Transverse colon (tissue), 4 donors: ENCODE measurements at regions not wholly inside any gene's neighbourhood (a gene's known extent, or its start where the extent isn't known, plus 50 kb on each side); places are given as distances from the start of the nearest gene placed in this dataset.
A peak's percentile ranks its signal among the peaks of the same experiment; 100 is the strongest.
"Not testable (repeated sequence)": the region's sequence is repeated elsewhere in the genome, so short reads cannot be mapped to it uniquely, and the experiment has no call there.

Source experiments
- DNase-seq: peaks from one replicate; pipeline ENCODE4 v3.0.0-alpha.2; 2019
- H3K27ac ChIP-seq, 4 donors: fragments of 200-600 bp; sonication (generic); 2 replicates each; pipeline ENCODE4 v1.5.1; 2016 to 2018; ENCODE audit warnings: inconsistent platforms in 4 of 4
- H3K27me3 ChIP-seq: fragments of 200-600 bp; sonication (generic); 2 replicates; pipeline ENCODE4 v1.5.1; 2017; ENCODE audit warnings: inconsistent platforms
- H3K36me3 ChIP-seq, 4 donors: fragments of 200-600 bp; sonication (generic); 2 replicates each; pipeline ENCODE4 v1.5.1; 2017 to 2019; ENCODE audit warnings: inconsistent platforms in 4 of 4
- H3K4me1 ChIP-seq, 4 donors: fragments of 200-600 bp; sonication (generic); 2 replicates each; pipeline ENCODE4 v1.5.1; 2017 to 2020; ENCODE audit warnings: inconsistent platforms in 4 of 4
- H3K4me3 ChIP-seq, 4 donors: fragments of 200-600 bp; sonication (generic); 1 replicate in 1 of 4; 2 replicates in 3 of 4; pipeline versions ENCODE4 v1.5.1 to v1.6.1; 2017 to 2019; ENCODE audit warnings: inconsistent platforms in 4 of 4
- H3K9me3 ChIP-seq, 2 donors: fragments of 200-600 bp; sonication (generic); 2 replicates each; pipeline ENCODE4 v1.5.1; 2017 to 2019; ENCODE audit warnings: inconsistent platforms in 2 of 2
- EP300 ChIP-seq: sonication (generic); formaldehyde crosslinking; IDR thresholded peaks from one replicate; pipeline ENCODE4 v1.6.1; 2017; ENCODE audit warnings: antibody characterized with exemption, low read depth
- POLR2A ChIP-seq: fragments of 450-650 bp; IDR thresholded peaks from one replicate; pipeline ENCODE4 v1.6.1; 2016; ENCODE audit warnings: antibody characterized with exemption, mild to moderate bottlenecking, moderate library complexity
- POLR2AphosphoS5 ChIP-seq, 3 donors: sonication (generic); formaldehyde crosslinking; IDR thresholded peaks; one replicate each; pipeline ENCODE4 v1.6.1; 2016; ENCODE audit warnings: antibody characterized with exemption in 3 of 3
- WGBS, 2 donors: methylation state at CpG; one replicate each; pipeline ENCODE4 v1.1.5; 2018; ENCODE audit warnings: low coverage in 1 of 2; 5-methylcytosine and 5-hydroxymethylcytosine counted together
- in situ Hi-C, 4 donors: fragments of 200-750 bp; cut with MboI; loops; one replicate each; pipeline versions ENCODE4 v1.15.0 to v1.15.1; 2017; ENCODE audit warnings: low sequenced_read_pairs in 3 of 4, low pct_ligation_motif_present in 1 of 4, low pct_unique_long_range_greater_than_20kb in 1 of 4
- intact Hi-C: fragments of 100-400 bp; cut with DNase I; formaldehyde crosslinking; loops from one replicate; pipeline ENCODE4 v1.15.1; 2023; ENCODE audit warnings: low total_unique reads
- TF ChIP-seq, protein P1 (sequence below), 5 experiments: fragments of 200-600 bp in 3 of 5; fragments of 450-650 bp in 2 of 5; sonication (generic) in 3 of 5; IDR thresholded peaks; 1 replicate in 2 of 5; 2 replicates in 3 of 5; pipeline ENCODE4 v1.5.1; 2016 to 2017; ENCODE audit warnings: antibody characterized with exemption in 5 of 5, inconsistent platforms in 3 of 5, mild to moderate bottlenecking in 2 of 5, moderate library complexity in 1 of 5

DNA sequence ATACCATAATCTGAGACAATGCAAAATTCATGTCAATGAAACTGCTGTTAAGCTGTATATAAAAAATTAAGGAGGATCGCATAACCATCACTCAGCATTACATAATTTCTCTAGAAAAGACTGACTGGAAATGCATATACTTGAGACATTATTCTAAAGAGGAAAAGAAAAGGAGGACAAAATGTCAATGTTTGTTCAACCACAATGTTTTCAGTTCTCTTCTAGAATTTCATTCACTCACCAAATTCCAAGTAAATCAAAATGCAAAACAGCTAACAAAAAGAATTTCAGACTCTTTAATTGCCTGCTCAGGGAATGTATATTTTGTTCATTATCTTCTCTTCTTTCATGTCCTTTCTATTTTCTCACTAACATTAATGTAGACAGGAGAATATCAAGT is 106.2 kb upstream of the CCDC28A start:
- no peaks in the 10 kb centered on the region for H3K4me1 ChIP-seq
- H3K36me3 ChIP-seq = no peaks in the 10 kb centered on the region
- 93 to 100% methylated on average over 1 of the region's 1 CpG for WGBS, 2 donors
- H3K4me3 ChIP-seq = no peak overlapping the region
- H3K27me3 ChIP-seq = no peaks in the 10 kb centered on the region
- intact Hi-C loops = no loop called here
- TF ChIP-seq POLR2AphosphoS5 (IDR thresholded peaks at IDR 0.05) (no peak), POLR2A (no peak), EP300 (no peak)
- TF ChIP-seq, protein P1, sequence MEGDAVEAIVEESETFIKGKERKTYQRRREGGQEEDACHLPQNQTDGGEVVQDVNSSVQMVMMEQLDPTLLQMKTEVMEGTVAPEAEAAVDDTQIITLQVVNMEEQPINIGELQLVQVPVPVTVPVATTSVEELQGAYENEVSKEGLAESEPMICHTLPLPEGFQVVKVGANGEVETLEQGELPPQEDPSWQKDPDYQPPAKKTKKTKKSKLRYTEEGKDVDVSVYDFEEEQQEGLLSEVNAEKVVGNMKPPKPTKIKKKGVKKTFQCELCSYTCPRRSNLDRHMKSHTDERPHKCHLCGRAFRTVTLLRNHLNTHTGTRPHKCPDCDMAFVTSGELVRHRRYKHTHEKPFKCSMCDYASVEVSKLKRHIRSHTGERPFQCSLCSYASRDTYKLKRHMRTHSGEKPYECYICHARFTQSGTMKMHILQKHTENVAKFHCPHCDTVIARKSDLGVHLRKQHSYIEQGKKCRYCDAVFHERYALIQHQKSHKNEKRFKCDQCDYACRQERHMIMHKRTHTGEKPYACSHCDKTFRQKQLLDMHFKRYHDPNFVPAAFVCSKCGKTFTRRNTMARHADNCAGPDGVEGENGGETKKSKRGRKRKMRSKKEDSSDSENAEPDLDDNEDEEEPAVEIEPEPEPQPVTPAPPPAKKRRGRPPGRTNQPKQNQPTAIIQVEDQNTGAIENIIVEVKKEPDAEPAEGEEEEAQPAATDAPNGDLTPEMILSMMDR (IDR thresholded peaks at IDR 0.05) = no peak
- no peak overlapping the region for H3K27ac ChIP-seq
- no peaks in the 10 kb centered on the region for H3K9me3 ChIP-seq
- in situ Hi-C loops = no loop called here
- DNase-seq = no peak

- 86 to 88% methylated on average over 4 of the region's 4 CpGs for WGBS, 2 donors
- Histone ChIP-seq H3K4me1 (no peaks in the 10 kb centered on the region), H3K27me3 (no peaks in the 10 kb centered on the region), H3K4me3 (no peak overlapping the region), H3K27ac (no peak overlapping the region), H3K9me3 (no peaks in the 10 kb centered on the region), H3K36me3 (no peaks in the 10 kb centered on the region)
- in situ Hi-C loops (no loop called here), intact Hi-C loops (no loop called here)
- DNase-seq = no peak
- TF ChIP-seq, protein P1 (IDR thresholded peaks at IDR 0.05) = no peak
- TF ChIP-seq POLR2A (no peak), POLR2AphosphoS5 (IDR thresholded peaks at IDR 0.05) (no peak), EP300 (no peak)
Observed at GRCh38 chr6:138671351-138671750, 102.2 kb upstream of the CCDC28A start.

GRCh38 chr6:138673346-138674014 is 100.1 kb upstream of the CCDC28A start:
- no peak for DNase-seq
- no peaks in the 10 kb centered on the region for H3K27me3 ChIP-seq
- no peaks in the 10 kb centered on the region for H3K36me3 ChIP-seq
- WGBS, 2 donors = 28 to 30% methylated on average over 2 of the region's 2 CpGs
- in situ Hi-C loops (no loop called here), intact Hi-C loops (no loop called here)
- no peak for TF ChIP-seq POLR2A
- TF ChIP-seq POLR2AphosphoS5 (IDR thresholded peaks at IDR 0.05) = no peak
- TF ChIP-seq, protein P1 (IDR thresholded peaks at IDR 0.05) = no peak
- no peak for TF ChIP-seq EP300
- no peak overlapping the region for H3K4me3 ChIP-seq
- peak overlapping the region in 1 of 4 donors; percentile 19 for H3K27ac ChIP-seq
- no peaks in the 10 kb centered on the region for H3K9me3 ChIP-seq
- no peaks in the 10 kb centered on the region for H3K4me1 ChIP-seq

GRCh38 chr6:138674444-138674843 is 99.1 kb upstream of the CCDC28A start:
- H3K27ac ChIP-seq, H3K9me3 ChIP-seq, H3K4me1 ChIP-seq, DNase-seq, H3K27me3 ChIP-seq, H3K4me3 ChIP-seq, in situ Hi-C loops, intact Hi-C loops, H3K36me3 ChIP-seq: not testable (repeated sequence)
- 83 to 100% methylated on average over 4 of the region's 4 CpGs for WGBS, 2 donors

GRCh38 chr6:138677538-138677937 is 96.0 kb upstream of the CCDC28A start:
- no peak for DNase-seq
- H3K36me3 ChIP-seq = no peaks in the 10 kb centered on the region
- H3K4me3 ChIP-seq = no peak overlapping the region
- H3K4me1 ChIP-seq = no peaks in the 10 kb centered on the region
- no peaks in the 10 kb centered on the region for H3K9me3 ChIP-seq
- H3K27ac ChIP-seq = no peak overlapping the region
- no peaks in the 10 kb centered on the region for H3K27me3 ChIP-seq
- 90 to 94% methylated on average over 3 to 6 of the region's 6 CpGs for WGBS, 2 donors
- in situ Hi-C loops (no loop called here), intact Hi-C loops (no loop called here)
- no peak for TF ChIP-seq POLR2A
- no peak for TF ChIP-seq POLR2AphosphoS5 (IDR thresholded peaks at IDR 0.05)
- TF ChIP-seq EP300 = no peak
- TF ChIP-seq, protein P1 (IDR thresholded peaks at IDR 0.05) = no peak
